AG04449 (cell line): ENCODE measurements at regions not wholly inside any gene's neighbourhood (a gene's known extent, or its start where the extent isn't known, plus 50 kb on each side); places are given as distances from the start of the nearest gene placed in this dataset.

Experiments used
- CTCF ChIA-PET: fragments of 350-600 bp; formaldehyde crosslinking; extraction: SDS; loops from one replicate; lab custom pipeline; 2021; ENCODE audit warnings: antibody characterized with exemption; lab: Yijun Ruan, JAX
- POLR2A ChIA-PET: fragments of 400-600, 350-600 bp; formaldehyde crosslinking; extraction: SDS; loops from one replicate; lab custom pipeline; 2020; ENCODE audit warnings: antibody characterized with exemption, inconsistent platforms; lab: Yijun Ruan, JAX
- DNase-seq: peaks from one replicate; pipeline ENCODE4 v3.0.0-alpha.2; 2010; ENCODE audit warnings: low read depth, low spot score
- H3K4me3 ChIP-seq: 2 replicates; pipeline ENCODE4 v1.5.1; 2011; ENCODE audit warnings: low read depth, mild to moderate bottlenecking, control low read depth, low read length
- TF ChIP-seq, protein P1 (sequence below): IDR thresholded peaks from one replicate; pipeline ENCODE4 v1.5.1; 2011; ENCODE audit warnings: mild to moderate bottlenecking, moderate library complexity, low read length, control low read depth, inconsistent platforms; ENCODE audit not compliant: insufficient read depth; ENCODE audit errors: missing control alignments

DNA sequence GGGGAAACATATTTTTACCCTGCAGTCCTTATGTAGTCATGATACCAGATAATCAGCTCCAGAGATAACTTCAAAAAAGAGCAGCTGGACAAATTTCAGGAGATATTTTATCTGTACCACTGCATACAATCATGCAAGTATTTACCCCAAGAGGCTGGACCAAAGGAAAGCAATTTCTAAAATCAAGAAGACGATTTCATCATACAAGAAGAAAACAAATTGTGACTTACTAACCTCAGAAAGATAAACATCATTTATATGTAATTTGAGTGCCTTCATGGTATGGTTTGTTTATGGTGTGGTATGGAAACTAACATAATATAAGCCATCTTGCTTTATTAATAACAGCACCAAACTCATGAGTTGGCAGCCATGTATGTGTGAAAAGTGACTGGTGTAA, 603.6 kb downstream of the PSAT1 start:
- no peak overlapping the region for H3K4me3 ChIP-seq
- ChIA-PET POLR2A (no interaction called here), CTCF (no interaction called here)
- DNase-seq = no peak
- TF ChIP-seq, protein P1, sequence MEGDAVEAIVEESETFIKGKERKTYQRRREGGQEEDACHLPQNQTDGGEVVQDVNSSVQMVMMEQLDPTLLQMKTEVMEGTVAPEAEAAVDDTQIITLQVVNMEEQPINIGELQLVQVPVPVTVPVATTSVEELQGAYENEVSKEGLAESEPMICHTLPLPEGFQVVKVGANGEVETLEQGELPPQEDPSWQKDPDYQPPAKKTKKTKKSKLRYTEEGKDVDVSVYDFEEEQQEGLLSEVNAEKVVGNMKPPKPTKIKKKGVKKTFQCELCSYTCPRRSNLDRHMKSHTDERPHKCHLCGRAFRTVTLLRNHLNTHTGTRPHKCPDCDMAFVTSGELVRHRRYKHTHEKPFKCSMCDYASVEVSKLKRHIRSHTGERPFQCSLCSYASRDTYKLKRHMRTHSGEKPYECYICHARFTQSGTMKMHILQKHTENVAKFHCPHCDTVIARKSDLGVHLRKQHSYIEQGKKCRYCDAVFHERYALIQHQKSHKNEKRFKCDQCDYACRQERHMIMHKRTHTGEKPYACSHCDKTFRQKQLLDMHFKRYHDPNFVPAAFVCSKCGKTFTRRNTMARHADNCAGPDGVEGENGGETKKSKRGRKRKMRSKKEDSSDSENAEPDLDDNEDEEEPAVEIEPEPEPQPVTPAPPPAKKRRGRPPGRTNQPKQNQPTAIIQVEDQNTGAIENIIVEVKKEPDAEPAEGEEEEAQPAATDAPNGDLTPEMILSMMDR = no peak

DNA sequence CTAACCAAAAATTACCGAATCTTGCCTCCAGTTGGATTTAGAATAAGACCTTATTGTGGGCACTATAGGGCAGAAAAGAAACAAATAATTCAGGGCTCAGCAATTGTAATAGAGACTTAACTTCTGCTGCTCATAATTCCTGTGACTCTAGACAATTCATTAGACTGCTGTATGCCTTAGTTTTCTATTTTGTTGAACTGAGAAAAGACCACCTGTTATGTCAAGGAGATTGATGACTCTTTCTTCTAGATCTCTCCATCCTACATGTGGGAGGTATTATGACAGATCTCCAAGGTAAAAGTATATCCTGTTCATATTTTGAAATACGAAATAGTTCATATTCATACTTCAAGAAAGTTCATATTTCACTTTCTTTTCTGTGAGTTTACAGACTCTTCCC, 605.1 kb downstream of the PSAT1 start:
- TF ChIP-seq, protein P1 = no peak
- CTCF ChIA-PET = no interaction called here
- POLR2A ChIA-PET = no interaction called here
- no peak for DNase-seq
- H3K4me3 ChIP-seq = no peak overlapping the region

DNA sequence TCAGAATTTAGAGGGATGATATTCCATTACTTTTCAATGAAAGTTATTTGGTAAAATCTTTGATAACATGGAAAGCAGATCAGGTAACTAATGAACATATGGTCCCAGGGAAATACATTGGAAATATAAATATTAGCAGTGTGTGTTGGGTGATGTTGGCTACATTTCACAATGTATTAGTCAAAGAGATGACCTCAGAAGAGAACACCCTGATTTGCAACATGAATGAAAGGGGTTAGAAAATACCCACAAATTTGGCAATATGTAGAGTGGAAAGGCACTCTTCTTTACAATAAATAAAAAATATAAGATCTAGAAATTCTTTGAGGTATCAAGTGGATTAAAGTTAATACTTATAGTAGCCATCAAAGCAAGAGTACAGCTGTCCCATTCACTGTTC, 606.7 kb downstream of the PSAT1 start:
- DNase-seq = no peak
- POLR2A ChIA-PET = no interaction called here
- H3K4me3 ChIP-seq = no peak overlapping the region
- TF ChIP-seq, protein P1 = no peak
- CTCF ChIA-PET = no interaction called here

DNA sequence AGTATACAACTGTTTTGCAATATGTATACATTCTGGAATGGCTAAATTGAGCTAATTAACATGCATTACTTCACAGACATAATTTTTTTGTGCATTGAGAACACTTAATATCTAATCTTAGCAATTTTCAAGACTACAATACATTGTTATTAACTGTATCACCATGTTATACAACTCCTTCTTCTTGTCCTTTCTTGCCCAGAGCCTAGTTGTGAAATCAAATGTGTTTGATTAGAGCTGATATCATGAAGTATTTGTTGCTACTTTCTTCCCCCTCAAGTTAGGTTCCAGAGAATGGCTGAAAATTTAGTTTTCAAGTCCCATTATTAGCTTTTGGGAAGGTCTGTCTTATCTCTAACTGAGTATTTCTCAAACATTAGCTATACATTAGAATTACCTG, 607.8 kb downstream of the PSAT1 start:
- no peak for DNase-seq
- CTCF ChIA-PET = interaction anchor here (0.6 kb wide), 1 partner anchor 235 kb away, joined by 3 read pairs; no protein-coding TSS in a partner anchor
- TF ChIP-seq, protein P1 = no peak
- no peak overlapping the region for H3K4me3 ChIP-seq
- POLR2A ChIA-PET = no interaction called here

DNA sequence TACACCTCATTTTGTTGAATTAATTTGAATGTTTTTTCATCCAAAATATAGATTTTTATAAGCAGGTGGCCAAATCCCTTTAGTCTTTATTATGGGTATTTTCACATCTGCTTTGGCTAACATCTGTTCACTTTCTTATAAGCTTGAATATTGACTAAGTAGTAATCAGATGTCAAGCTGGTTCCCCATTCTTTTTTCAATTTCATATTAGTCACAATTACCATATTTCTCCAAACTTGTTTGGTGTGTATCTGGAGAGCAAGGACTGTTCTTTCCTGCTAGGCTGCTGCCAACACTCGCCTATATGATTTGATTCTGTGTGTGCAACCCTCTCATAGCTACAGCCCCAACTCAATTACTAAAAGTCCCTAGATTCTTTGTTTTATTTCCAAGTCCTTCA, 608.5 kb downstream of the PSAT1 start:
- no peak for DNase-seq
- H3K4me3 ChIP-seq = no peak overlapping the region
- ChIA-PET POLR2A (interaction anchor here (0.6 kb wide), 1 partner anchor 15 kb away, joined by 3 read pairs; no protein-coding TSS in a partner anchor), CTCF (no interaction called here)
- TF ChIP-seq, protein P1 = no peak

DNA sequence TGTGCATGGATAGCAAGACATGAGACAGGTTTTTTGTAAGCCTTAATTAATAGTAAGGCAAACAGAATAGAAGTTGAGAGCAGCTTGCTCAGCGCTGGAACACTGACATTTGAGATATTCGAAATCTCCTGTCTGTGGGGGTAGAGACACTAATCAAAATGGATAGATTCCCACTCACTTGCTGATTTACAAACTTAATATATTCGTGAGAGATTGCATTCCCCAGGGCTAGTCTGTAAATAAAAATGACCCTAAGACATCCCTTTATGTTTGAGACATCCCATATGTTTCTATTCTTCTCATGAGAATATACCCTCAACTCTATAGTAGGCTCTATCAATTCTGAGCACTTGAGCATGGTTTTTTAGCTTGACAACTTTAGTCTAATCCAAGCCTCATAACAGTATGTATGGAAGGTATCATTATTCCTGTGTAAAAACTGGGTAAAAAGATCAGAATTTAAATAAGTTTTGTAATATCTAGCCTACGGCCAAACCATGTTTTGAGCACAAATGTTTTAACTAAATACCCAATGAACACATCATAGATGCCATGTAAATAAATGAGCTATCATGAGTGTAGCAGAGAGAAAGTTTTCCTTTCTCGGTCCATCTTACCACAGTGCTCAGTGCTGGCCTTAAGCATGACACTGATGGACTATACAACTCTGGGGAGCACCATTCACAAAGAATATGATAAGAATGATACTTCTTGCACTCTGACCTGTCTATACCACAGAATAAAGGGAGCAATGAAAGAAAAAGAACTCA, 609.2 kb downstream of the PSAT1 start:
- no peak overlapping the region for H3K4me3 ChIP-seq
- CTCF ChIA-PET = no interaction called here
- DNase-seq = no peak
- TF ChIP-seq, protein P1 = no peak
- POLR2A ChIA-PET = no interaction called here
